Left lung (tissue), 4 donors: ENCODE measurements at regions not wholly inside any gene's neighbourhood (a gene's known extent, or its start where the extent isn't known, plus 50 kb on each side); places are given as distances from the start of the nearest gene placed in this dataset.
A peak's percentile ranks its signal among the peaks of the same experiment; 100 is the strongest.

ENCODE experiments used
- ATAC-seq: fragments of 200-7000 bp; cut with Tn5 transposase; one replicate; pipeline ENCODE4 v1.9.1; 2020; ENCODE audit warnings: moderate library complexity
- DNase-seq, 4 donors: peaks; one replicate each; pipeline ENCODE4 v3.0.0-alpha.2; 2013 to 2020
- H3K27ac ChIP-seq, 2 donors: fragments of 200-600 bp; sonication (generic) in 1 of 2; one replicate each; pipeline versions ENCODE4 v1.5.0 to v1.8.0; 2020 to 2021
- H3K27me3 ChIP-seq, 2 donors: fragments of 200-600 bp; sonication (generic) in 1 of 2; one replicate each; pipeline versions ENCODE4 v1.5.0 to v1.8.0; 2020 to 2021
- H3K36me3 ChIP-seq, 2 donors: fragments of 200-600 bp; sonication (generic) in 1 of 2; one replicate each; pipeline versions ENCODE4 v1.5.0 to v1.8.0; 2020 to 2021
- H3K4me1 ChIP-seq, 2 donors: fragments of 200-600 bp; one replicate each; pipeline ENCODE4 v1.8.0; 2021
- H3K4me3 ChIP-seq, 2 donors: fragments of 200-600 bp; sonication (generic) in 1 of 2; one replicate each; pipeline versions ENCODE4 v1.5.0 to v1.8.0; 2020 to 2021; ENCODE audit warnings: mild to moderate bottlenecking in 1 of 2
- H3K9me3 ChIP-seq, 2 donors: fragments of 200-600 bp; sonication (generic) in 1 of 2; one replicate each; pipeline versions ENCODE4 v1.5.0 to v1.8.0; 2020 to 2021
- CTCF ChIP-seq, 2 donors: fragments of 200-600 bp; sonication (generic) in 1 of 2; IDR thresholded peaks; one replicate each; pipeline versions ENCODE4 v1.5.0 to v1.8.0; 2021; ENCODE audit warnings: antibody characterized with exemption in 2 of 2
- intact Hi-C, 2 donors: fragments of 100-400 bp; cut with DNase I; formaldehyde crosslinking; loops; one replicate each; pipeline versions ENCODE4 v1.11.2 to v1.14.2; 2022
- donor health status: DM: no; HTN: yes; CAD: no.
- donor health status: DM: no; HTN: no; CAD: no.

GRCh38 chr2:20146401-20146800 lies 78.5 kb downstream of the SDC1 start:
- no peak for DNase-seq
- no peak for TF ChIP-seq CTCF (IDR thresholded peaks at IDR 0.05)
- no peaks in the 10 kb centered on the region for H3K27me3 ChIP-seq
- no peak overlapping the region for H3K27ac ChIP-seq
- H3K4me1 ChIP-seq = peaks cover 0 to 20% of the 10 kb centered on the region in 2 donors
- H3K9me3 ChIP-seq = no peaks in the 10 kb centered on the region
- no peaks in the 10 kb centered on the region for H3K36me3 ChIP-seq
- no peak overlapping the region for H3K4me3 ChIP-seq
- intact Hi-C loops = no loop called here
- ATAC-seq = no peak

- H3K4me1 ChIP-seq = peaks cover 0 to 14% of the 10 kb centered on the region in 2 donors
- H3K36me3 ChIP-seq = no peaks in the 10 kb centered on the region
- peak; percentile 21 for ATAC-seq
- H3K4me3 ChIP-seq = no peak overlapping the region
- no peaks in the 10 kb centered on the region for H3K9me3 ChIP-seq
- intact Hi-C loops = no loop called here
- TF ChIP-seq CTCF (IDR thresholded peaks at IDR 0.05) = no peak
- no peak for DNase-seq
- H3K27ac ChIP-seq = no peak overlapping the region
- H3K27me3 ChIP-seq = no peaks in the 10 kb centered on the region
Measured at GRCh38 chr2:20145497-20146193, 79.3 kb downstream of the SDC1 start.

- H3K36me3 ChIP-seq = no peaks in the 10 kb centered on the region
- no peak for ATAC-seq
- no peak for TF ChIP-seq CTCF (IDR thresholded peaks at IDR 0.05)
- H3K27me3 ChIP-seq = no peaks in the 10 kb centered on the region
- H3K4me3 ChIP-seq = no peak overlapping the region
- no peaks in the 10 kb centered on the region for H3K9me3 ChIP-seq
- intact Hi-C loops = no loop called here
- no peak overlapping the region for H3K27ac ChIP-seq
- no peak for DNase-seq
- peaks cover 0 to 13% of the 10 kb centered on the region in 2 donors for H3K4me1 ChIP-seq
Measured at GRCh38 chr2:20144861-20145260, 80.1 kb downstream of the SDC1 start.

- no peaks in the 10 kb centered on the region for H3K27me3 ChIP-seq
- no peak overlapping the region for H3K4me3 ChIP-seq
- no peak for TF ChIP-seq CTCF (IDR thresholded peaks at IDR 0.05)
- no peaks in the 10 kb centered on the region for H3K36me3 ChIP-seq
- no peak overlapping the region for H3K27ac ChIP-seq
- DNase-seq (no peak), ATAC-seq (no peak)
- intact Hi-C loops = no loop called here
- H3K4me1 ChIP-seq = peaks cover 0 to 8% of the 10 kb centered on the region in 2 donors
- no peaks in the 10 kb centered on the region for H3K9me3 ChIP-seq
Measured at GRCh38 chr2:20144196-20144595, 80.7 kb downstream of the SDC1 start.

- no peak for ATAC-seq
- intact Hi-C loops = no loop called here
- no peak for DNase-seq
- H3K4me3 ChIP-seq = no peak overlapping the region
- no peaks in the 10 kb centered on the region for H3K9me3 ChIP-seq
- H3K27me3 ChIP-seq = no peaks in the 10 kb centered on the region
- peaks cover 0 to 2% of the 10 kb centered on the region in 2 donors for H3K4me1 ChIP-seq
- no peaks in the 10 kb centered on the region for H3K36me3 ChIP-seq
- H3K27ac ChIP-seq = no peak overlapping the region
- TF ChIP-seq CTCF (IDR thresholded peaks at IDR 0.05) = no peak
Measured at GRCh38 chr2:20143263-20143662, 81.7 kb downstream of the SDC1 start.
